Duodenal mucosa (tissue), 2 donors: ENCODE measurements at regions not wholly inside any gene's neighbourhood (a gene's known extent, or its start where the extent isn't known, plus 50 kb on each side); places are given as distances from the start of the nearest gene placed in this dataset.

Experiments
- H3K27ac ChIP-seq: one replicate; pipeline ENCODE4 v1.7.0; 2013; ENCODE audit warnings: low read depth, low read length
- H3K27me3 ChIP-seq, 2 donors: one replicate each; pipeline ENCODE4 v1.7.0; 2013; ENCODE audit warnings: low read length in 2 of 2, control low read depth in 1 of 2; ENCODE audit not compliant: insufficient read depth in 2 of 2, control insufficient read depth in 1 of 2
- H3K36me3 ChIP-seq, 2 donors: one replicate each; pipeline ENCODE4 v1.7.0; 2013; ENCODE audit warnings: low read length in 2 of 2, control low read depth in 1 of 2; ENCODE audit not compliant: insufficient read depth in 2 of 2, control insufficient read depth in 1 of 2
- H3K4me1 ChIP-seq, 2 donors: one replicate each; pipeline ENCODE4 v1.7.0; 2013; ENCODE audit warnings: low read length in 2 of 2, control low read depth in 1 of 2; ENCODE audit not compliant: insufficient read depth in 2 of 2, control insufficient read depth in 1 of 2
- H3K4me3 ChIP-seq, 2 donors: one replicate each; pipeline ENCODE4 v1.7.0; 2013; ENCODE audit warnings: low read length in 2 of 2, low read depth in 1 of 2
- H3K9ac ChIP-seq, 2 donors: one replicate each; pipeline ENCODE4 v1.7.0; 2013; ENCODE audit warnings: low read length in 2 of 2, low read depth in 1 of 2
- H3K9me3 ChIP-seq, 2 donors: one replicate each; pipeline ENCODE4 v1.7.0; 2013; ENCODE audit warnings: low read length in 2 of 2, control low read depth in 1 of 2; ENCODE audit not compliant: control insufficient read depth in 1 of 2

- peaks cover 0 to 5% of the 10 kb centered on the region in 2 donors for H3K9me3 ChIP-seq
- H3K27ac ChIP-seq, result no peak overlapping the region
- no peaks in the 10 kb centered on the region for H3K27me3 ChIP-seq
- H3K36me3 ChIP-seq, result no peaks in the 10 kb centered on the region
- no peak overlapping the region for H3K4me3 ChIP-seq
- no peak overlapping the region for H3K9ac ChIP-seq
- H3K4me1 ChIP-seq, result no peaks in the 10 kb centered on the region
Observed at GRCh38 chr20:60389882-60390281, 431.7 kb downstream of the CDH26 start.

GRCh38 chr20:60395991-60396390 is 437.8 kb downstream of the CDH26 start:
- Histone ChIP-seq H3K9me3 (peaks cover 2 to 3% of the 10 kb centered on the region in 2 donors), H3K9ac (no peak overlapping the region), H3K27ac (no peak overlapping the region), H3K4me1 (no peaks in the 10 kb centered on the region), H3K4me3 (no peak overlapping the region), H3K27me3 (no peaks in the 10 kb centered on the region), H3K36me3 (no peaks in the 10 kb centered on the region)

- H3K4me1 ChIP-seq, result no peaks in the 10 kb centered on the region
- H3K4me3 ChIP-seq, result no peak overlapping the region
- no peaks in the 10 kb centered on the region for H3K27me3 ChIP-seq
- no peaks in the 10 kb centered on the region for H3K36me3 ChIP-seq
- H3K9me3 ChIP-seq, result peaks cover 2 to 3% of the 10 kb centered on the region in 2 donors
- H3K27ac ChIP-seq, result no peak overlapping the region
- H3K9ac ChIP-seq, result no peak overlapping the region
Observed at GRCh38 chr20:60400567-60400966, 442.3 kb downstream of the CDH26 start.

- H3K9me3 ChIP-seq, result peaks cover 2 to 3% of the 10 kb centered on the region in 2 donors
- no peak overlapping the region for H3K9ac ChIP-seq
- no peak overlapping the region for H3K4me3 ChIP-seq
- H3K27ac ChIP-seq, result no peak overlapping the region
- H3K4me1 ChIP-seq, result no peaks in the 10 kb centered on the region
- no peaks in the 10 kb centered on the region for H3K36me3 ChIP-seq
- H3K27me3 ChIP-seq, result no peaks in the 10 kb centered on the region
Observed at GRCh38 chr20:60402189-60403058, 444.2 kb downstream of the CDH26 start.

- Histone ChIP-seq H3K36me3 (no peaks in the 10 kb centered on the region), H3K9me3 (peaks cover 2 to 3% of the 10 kb centered on the region in 2 donors), H3K4me3 (no peak overlapping the region), H3K27ac (no peak overlapping the region), H3K27me3 (no peaks in the 10 kb centered on the region), H3K4me1 (no peaks in the 10 kb centered on the region), H3K9ac (no peak overlapping the region)
Observed at GRCh38 chr20:60403105-60403741, 445.0 kb downstream of the CDH26 start.

- Histone ChIP-seq H3K36me3 (no peaks in the 10 kb centered on the region), H3K4me3 (no peak overlapping the region), H3K4me1 (no peaks in the 10 kb centered on the region), H3K27ac (no peak overlapping the region), H3K9ac (no peak overlapping the region), H3K27me3 (no peaks in the 10 kb centered on the region), H3K9me3 (peaks cover 0 to 10% of the 10 kb centered on the region in 2 donors)
Observed at GRCh38 chr20:60407011-60407771, 449.0 kb downstream of the CDH26 start.

GRCh38 chr20:60407938-60408337 is 449.7 kb downstream of the CDH26 start:
- Histone ChIP-seq H3K9me3 (peaks cover 0 to 10% of the 10 kb centered on the region in 2 donors), H3K36me3 (no peaks in the 10 kb centered on the region), H3K27me3 (no peaks in the 10 kb centered on the region), H3K4me1 (no peaks in the 10 kb centered on the region), H3K27ac (no peak overlapping the region), H3K9ac (no peak overlapping the region), H3K4me3 (no peak overlapping the region)

- Histone ChIP-seq H3K36me3 (no peaks in the 10 kb centered on the region), H3K27me3 (no peaks in the 10 kb centered on the region), H3K4me3 (no peak overlapping the region), H3K9ac (no peak overlapping the region), H3K9me3 (peaks cover 0 to 10% of the 10 kb centered on the region in 2 donors), H3K27ac (no peak overlapping the region), H3K4me1 (no peaks in the 10 kb centered on the region)
Observed at GRCh38 chr20:60408435-60408834, 450.2 kb downstream of the CDH26 start.

- H3K4me1 ChIP-seq, result no peaks in the 10 kb centered on the region
- no peak overlapping the region for H3K4me3 ChIP-seq
- H3K9ac ChIP-seq, result no peak overlapping the region
- no peaks in the 10 kb centered on the region for H3K27me3 ChIP-seq
- H3K9me3 ChIP-seq, result peaks cover 0 to 10% of the 10 kb centered on the region in 2 donors
- no peak overlapping the region for H3K27ac ChIP-seq
- no peaks in the 10 kb centered on the region for H3K36me3 ChIP-seq
Observed at GRCh38 chr20:60410618-60411264, 452.5 kb downstream of the CDH26 start.
